ENCODE measurements at regions not wholly inside any gene's neighbourhood (a gene's known extent, or its start where the extent isn't known, plus 50 kb on each side); places are given as distances from the start of the nearest gene placed in this dataset.
"Not testable (repeated sequence)": the region's sequence is repeated elsewhere in the genome, so short reads cannot be mapped to it uniquely, and the experiment has no call there.

- H3K4me1 ChIP-seq: no peaks in the 10 kb centered on the region
- ChIA-PET POLR2A (no interaction called here), CTCF (no interaction called here)
- TF ChIP-seq CTCF (IDR thresholded peaks at IDR 0.05; ENCODE audit: insufficient read depth in 1 of 2, low read depth in 1 of 2, low read length in 1 of 2, severe bottlenecking in 1 of 2, unreplicated experiment in 1 of 2): no peak
- Mint-ChIP-seq H3K4me3 (ENCODE audit: unreplicated experiment) (no peak overlapping the region), H3K36me3 (ENCODE audit: insufficient read depth, unreplicated experiment) (no peaks in the 10 kb centered on the region), H3K27me3 (ENCODE audit: insufficient read depth, unreplicated experiment) (no peaks in the 10 kb centered on the region), H3K9me3 (ENCODE audit: unreplicated experiment) (no peaks in the 10 kb centered on the region), H3K4me1 (ENCODE audit: low read depth, unreplicated experiment) (no peaks in the 10 kb centered on the region), H3K27ac (ENCODE audit: unreplicated experiment) (no peak overlapping the region)
- intact Hi-C loops (cut with micrococcal nuclease; ENCODE audit: unreplicated experiment): no loop called here
- no peaks in the 10 kb centered on the region for H3K36me3 ChIP-seq (ENCODE audit: control insufficient read depth, insufficient read depth, low read length)
- no peak for DNase-seq
- H3K27me3 ChIP-seq (replicated peaks; ENCODE audit: control insufficient read depth, insufficient read depth, low read length): no peaks in the 10 kb centered on the region
- BruUV-seq (replicated peaks): no TSS peak
- H3K9me3 ChIP-seq: no peaks in the 10 kb centered on the region
- no peak overlapping the region for H3K4me3 ChIP-seq (ENCODE audit: low read depth, low read length)
Measured at GRCh38 chr14:81594012-81594411, 60.4 kb upstream of the SEL1L start.

GRCh38 chr14:81605660-81606059 lies 72.0 kb upstream of the SEL1L start:
- Mint-ChIP-seq H3K4me1 (ENCODE audit: low read depth, unreplicated experiment) (no peaks in the 10 kb centered on the region), H3K36me3 (ENCODE audit: insufficient read depth, unreplicated experiment) (no peaks in the 10 kb centered on the region), H3K27ac (ENCODE audit: unreplicated experiment) (no peak overlapping the region), H3K9me3 (ENCODE audit: unreplicated experiment) (peaks cover 4% of the 10 kb centered on the region), H3K4me3 (ENCODE audit: unreplicated experiment) (no peak overlapping the region), H3K27me3 (ENCODE audit: insufficient read depth, unreplicated experiment) (peaks cover 6% of the 10 kb centered on the region)
- POLR2A ChIA-PET: no interaction called here
- Histone ChIP-seq H3K9me3 (no peaks in the 10 kb centered on the region), H3K4me1 (no peaks in the 10 kb centered on the region), H3K36me3 (ENCODE audit: control insufficient read depth, insufficient read depth, low read length) (no peaks in the 10 kb centered on the region), H3K27me3 (replicated peaks; ENCODE audit: control insufficient read depth, insufficient read depth, low read length) (no peaks in the 10 kb centered on the region), H3K4me3 (ENCODE audit: low read depth, low read length) (no peak overlapping the region)
- no peak for DNase-seq
- BruUV-seq (replicated peaks): no TSS peak
- CTCF ChIA-PET: no interaction called here
- no peak for TF ChIP-seq CTCF (IDR thresholded peaks at IDR 0.05; ENCODE audit: insufficient read depth in 1 of 2, low read depth in 1 of 2, low read length in 1 of 2, severe bottlenecking in 1 of 2, unreplicated experiment in 1 of 2)
- intact Hi-C loops (cut with micrococcal nuclease; ENCODE audit: unreplicated experiment): no loop called here

GRCh38 chr14:81613341-81614045 lies 79.8 kb upstream of the SEL1L start:
- Mint-ChIP-seq H3K27ac (ENCODE audit: unreplicated experiment) (no peak overlapping the region), H3K4me1 (ENCODE audit: low read depth, unreplicated experiment) (no peaks in the 10 kb centered on the region), H3K9me3 (ENCODE audit: unreplicated experiment) (peaks cover 10% of the 10 kb centered on the region), H3K4me3 (ENCODE audit: unreplicated experiment) (no peak overlapping the region), H3K36me3 (ENCODE audit: insufficient read depth, unreplicated experiment) (no peaks in the 10 kb centered on the region), H3K27me3 (ENCODE audit: insufficient read depth, unreplicated experiment) (peaks cover 3% of the 10 kb centered on the region)
- ChIA-PET POLR2A (no interaction called here), CTCF (no interaction called here)
- BruUV-seq (replicated peaks): no TSS peak
- no peak for TF ChIP-seq CTCF (IDR thresholded peaks at IDR 0.05; ENCODE audit: insufficient read depth in 1 of 2, low read depth in 1 of 2, low read length in 1 of 2, severe bottlenecking in 1 of 2, unreplicated experiment in 1 of 2)
- no peaks in the 10 kb centered on the region for H3K4me1 ChIP-seq
- no peak for DNase-seq
- intact Hi-C loops (cut with micrococcal nuclease; ENCODE audit: unreplicated experiment): no loop called here
- H3K27me3 ChIP-seq (replicated peaks; ENCODE audit: control insufficient read depth, insufficient read depth, low read length): no peaks in the 10 kb centered on the region
- no peaks in the 10 kb centered on the region for H3K9me3 ChIP-seq
- no peaks in the 10 kb centered on the region for H3K36me3 ChIP-seq (ENCODE audit: control insufficient read depth, insufficient read depth, low read length)
- H3K4me3 ChIP-seq (ENCODE audit: low read depth, low read length): no peak overlapping the region

GRCh38 chr14:81614302-81614701 lies 80.6 kb upstream of the SEL1L start:
- H3K4me3 ChIP-seq (ENCODE audit: low read depth, low read length); H3K4me1 Mint-ChIP-seq (ENCODE audit: low read depth, unreplicated experiment); H3K27me3 ChIP-seq (replicated peaks; ENCODE audit: control insufficient read depth, insufficient read depth, low read length); POLR2A ChIA-PET; H3K36me3 ChIP-seq (ENCODE audit: control insufficient read depth, insufficient read depth, low read length); H3K9me3 ChIP-seq; DNase-seq; CTCF ChIA-PET; H3K4me1 ChIP-seq; BruUV-seq (replicated peaks); H3K4me3 Mint-ChIP-seq (ENCODE audit: unreplicated experiment); H3K9me3 Mint-ChIP-seq (ENCODE audit: unreplicated experiment); H3K27me3 Mint-ChIP-seq (ENCODE audit: insufficient read depth, unreplicated experiment); H3K36me3 Mint-ChIP-seq (ENCODE audit: insufficient read depth, unreplicated experiment); intact Hi-C loops (cut with micrococcal nuclease; ENCODE audit: unreplicated experiment); H3K27ac Mint-ChIP-seq (ENCODE audit: unreplicated experiment): not testable (repeated sequence)

Measured in Caco-2 (cell line).